Peyer's patch (tissue), 4 donors: ENCODE measurements at regions not wholly inside any gene's neighbourhood (a gene's known extent, or its start where the extent isn't known, plus 50 kb on each side); places are given as distances from the start of the nearest gene placed in this dataset.

Experiments used
- POLR2A ChIP-seq, 2 donors: fragments of 450-650 bp; IDR thresholded peaks; one replicate each; pipeline ENCODE4 v1.5.1; 2017; ENCODE audit warnings: antibody characterized with exemption in 2 of 2, mild to moderate bottlenecking in 2 of 2, moderate library complexity in 2 of 2
- TF ChIP-seq, protein P1 (sequence below), 6 experiments: fragments of 450-650 bp in 4 of 6; fragments of 200-600 bp in 2 of 6; sonication (generic) in 1 of 6; IDR thresholded peaks; one replicate each; pipeline ENCODE4 v1.5.1; 2017 to 2019; ENCODE audit warnings: antibody characterized with exemption in 6 of 6, mild to moderate bottlenecking in 3 of 6, moderate library complexity in 1 of 6

DNA sequence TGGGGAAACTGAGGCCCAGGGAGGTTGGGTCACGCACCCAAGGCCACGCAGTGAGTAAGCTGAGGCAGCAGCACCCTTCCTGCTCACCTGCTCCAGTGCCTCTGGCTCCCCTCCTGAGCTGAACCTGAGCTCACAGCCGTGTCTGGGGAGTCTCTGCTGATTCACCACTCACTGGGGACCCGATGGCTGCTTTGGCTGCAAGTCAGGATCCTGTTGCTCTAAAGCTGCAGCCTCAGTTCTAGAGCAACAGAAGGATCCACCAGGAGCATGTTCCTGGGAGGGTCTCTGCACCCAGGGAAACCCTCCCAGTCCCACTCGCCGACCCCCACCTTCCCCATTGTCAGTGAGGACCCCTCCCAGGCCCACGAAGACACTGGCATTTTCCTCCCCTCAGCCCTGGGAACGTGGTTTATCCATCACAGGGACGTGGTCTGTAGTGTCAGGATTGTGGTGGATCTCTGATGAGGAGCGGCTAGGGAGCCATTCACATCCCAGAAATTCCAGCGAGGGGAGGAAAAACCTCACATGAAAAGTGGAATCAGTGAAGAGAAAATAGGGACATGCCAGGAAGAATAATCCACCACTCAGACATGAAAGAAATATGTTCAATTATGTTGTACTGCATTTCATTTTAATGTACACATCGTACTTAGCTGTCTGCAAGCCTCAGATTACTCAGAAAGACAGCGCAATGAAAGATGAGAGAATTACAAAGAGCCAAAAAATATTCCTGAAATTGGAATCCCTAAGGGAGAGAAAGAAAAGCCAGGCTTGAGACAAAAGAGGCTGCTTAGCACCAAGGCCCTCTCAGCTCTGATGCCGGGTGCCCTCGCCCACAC lies 447.2 kb downstream of the MATN1 start:
- TF ChIP-seq, protein P1, sequence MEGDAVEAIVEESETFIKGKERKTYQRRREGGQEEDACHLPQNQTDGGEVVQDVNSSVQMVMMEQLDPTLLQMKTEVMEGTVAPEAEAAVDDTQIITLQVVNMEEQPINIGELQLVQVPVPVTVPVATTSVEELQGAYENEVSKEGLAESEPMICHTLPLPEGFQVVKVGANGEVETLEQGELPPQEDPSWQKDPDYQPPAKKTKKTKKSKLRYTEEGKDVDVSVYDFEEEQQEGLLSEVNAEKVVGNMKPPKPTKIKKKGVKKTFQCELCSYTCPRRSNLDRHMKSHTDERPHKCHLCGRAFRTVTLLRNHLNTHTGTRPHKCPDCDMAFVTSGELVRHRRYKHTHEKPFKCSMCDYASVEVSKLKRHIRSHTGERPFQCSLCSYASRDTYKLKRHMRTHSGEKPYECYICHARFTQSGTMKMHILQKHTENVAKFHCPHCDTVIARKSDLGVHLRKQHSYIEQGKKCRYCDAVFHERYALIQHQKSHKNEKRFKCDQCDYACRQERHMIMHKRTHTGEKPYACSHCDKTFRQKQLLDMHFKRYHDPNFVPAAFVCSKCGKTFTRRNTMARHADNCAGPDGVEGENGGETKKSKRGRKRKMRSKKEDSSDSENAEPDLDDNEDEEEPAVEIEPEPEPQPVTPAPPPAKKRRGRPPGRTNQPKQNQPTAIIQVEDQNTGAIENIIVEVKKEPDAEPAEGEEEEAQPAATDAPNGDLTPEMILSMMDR (IDR thresholded peaks at IDR 0.05): no peak
- TF ChIP-seq POLR2A (IDR thresholded peaks at IDR 0.05): no peak
